B cell (primary cell): ENCODE measurements at regions not wholly inside any gene's neighbourhood (a gene's known extent, or its start where the extent isn't known, plus 50 kb on each side); places are given as distances from the start of the nearest gene placed in this dataset.

Source experiments
- ATAC-seq: fragments of 200-7000 bp; cut with Tn5 transposase; one replicate; pipeline ENCODE4 v1.10.0; 2021; ENCODE audit warnings: low read depth, mild to moderate bottlenecking, moderate number of reproducible peaks, moderate library complexity
- CTCF ChIA-PET: fragments of 350-600 bp; sonication (Branson Sonifier 250); formaldehyde crosslinking; loops from one replicate; lab custom pipeline; 2021; ENCODE audit warnings: antibody characterized with exemption, inconsistent platforms; lab: Charles Lee
- POLR2A ChIA-PET: fragments of 350-600 bp; sonication (Branson Sonifier 250); formaldehyde crosslinking; loops from one replicate; lab custom pipeline; 2021; ENCODE audit warnings: antibody characterized with exemption; lab: Charles Lee
- DNase-seq: peaks from one replicate; pipeline ENCODE4 v3.0.0; 2013
- H2AFZ ChIP-seq: 2 replicates; pipeline ENCODE4 v1.6.1; 2012; ENCODE audit warnings: mild to moderate bottlenecking, low read depth, low read length; ENCODE audit not compliant: insufficient read depth, poor library complexity, severe bottlenecking
- H3K27ac ChIP-seq, 2 donors: 1 replicate in 1 of 2; 2 replicates in 1 of 2; pipeline ENCODE4 v1.5.1; 2012 to 2013; ENCODE audit warnings: low read length in 2 of 2, mild to moderate bottlenecking in 2 of 2, moderate library complexity in 1 of 2
- H3K27me3 ChIP-seq, 4 experiments: fragments of 200-600 bp in 1 of 4; sonication (generic) in 1 of 4; replicated peaks in 1 of 4; 1 replicate in 2 of 4; 2 replicates in 2 of 4; pipeline versions ENCODE4 v1.6.1 to v1.7.0; 2013 to 2016; ENCODE audit warnings: low read length in 3 of 4, mild to moderate bottlenecking in 2 of 4, mixed read lengths in 1 of 4, moderate library complexity in 1 of 4; ENCODE audit not compliant: insufficient read depth in 4 of 4, control insufficient read depth in 3 of 4; ENCODE audit errors: control extremely low read depth in 1 of 4
- H3K36me3 ChIP-seq, 2 experiments: replicated peaks in 1 of 2; 1 replicate in 1 of 2; 2 replicates in 1 of 2; pipeline versions ENCODE4 v1.6.1 to v1.7.1; 2013; ENCODE audit warnings: low read length in 1 of 2; ENCODE audit not compliant: insufficient read depth in 2 of 2, control insufficient read depth in 1 of 2; ENCODE audit errors: control extremely low read depth in 1 of 2, extremely low read depth in 1 of 2
- H3K4me1 ChIP-seq, 2 donors: fragments of 200-600 bp in 1 of 2; sonication (generic) in 1 of 2; 1 replicate in 1 of 2; 2 replicates in 1 of 2; pipeline versions ENCODE4 v1.5.1 to v1.6.1; 2013 to 2017; ENCODE audit warnings: low read length in 2 of 2; ENCODE audit not compliant: control insufficient read depth in 2 of 2, insufficient read depth in 2 of 2
- H3K4me2 ChIP-seq: replicated peaks from 2 replicates; pipeline ENCODE3; 2012; ENCODE audit warnings: mild to moderate bottlenecking, low read depth, low read length; ENCODE audit not compliant: poor library complexity, severe bottlenecking
- H3K4me3 ChIP-seq, 5 experiments: fragments of 200-600 bp in 1 of 5; sonication (generic) in 1 of 5; 1 replicate in 3 of 5; 2 replicates in 2 of 5; pipeline versions ENCODE4 v1.5.1 to v1.7.0; 2011 to 2016; ENCODE audit warnings: low read length in 4 of 5, mild to moderate bottlenecking in 4 of 5, low read depth in 2 of 5, control low read depth in 1 of 5, moderate library complexity in 1 of 5; ENCODE audit not compliant: insufficient read depth in 1 of 5; ENCODE audit errors: control extremely low read depth in 1 of 5, extremely low read depth in 1 of 5
- H3K79me2 ChIP-seq: fragments of 200-600 bp; sonication (generic); one replicate; pipeline ENCODE4 v1.6.0; 2016; ENCODE audit warnings: low read length; ENCODE audit not compliant: control insufficient read depth, insufficient read depth
- H3K9ac ChIP-seq: fragments of 200-600 bp; sonication (generic); 2 replicates; pipeline ENCODE4 v1.6.1; 2017; ENCODE audit warnings: mild to moderate bottlenecking, low read length, moderate library complexity
- H3K9me3 ChIP-seq, 3 donors: one replicate each; pipeline versions ENCODE4 v1.6.1 to v1.7.1; 2013; ENCODE audit warnings: low read length in 2 of 3; ENCODE audit not compliant: control insufficient read depth in 2 of 3, insufficient read depth in 1 of 3; ENCODE audit errors: control extremely low read depth in 1 of 3
- H4K20me1 ChIP-seq: 2 replicates; pipeline ENCODE4 v1.6.0; 2012; ENCODE audit warnings: mild to moderate bottlenecking, low read length; ENCODE audit not compliant: insufficient read depth, control insufficient read depth, poor library complexity, severe bottlenecking
- H3K27ac Mint-ChIP-seq: one replicate; pipeline ENCODE4 v1.8.0; 2021; ENCODE audit warnings: mixed read lengths
- H3K27me3 Mint-ChIP-seq: one replicate; pipeline ENCODE4 v1.8.0; 2021; ENCODE audit warnings: mixed read lengths
- H3K4me1 Mint-ChIP-seq: one replicate; pipeline ENCODE4 v1.8.0; 2021; ENCODE audit warnings: mixed read lengths
- H3K4me3 Mint-ChIP-seq: one replicate; pipeline ENCODE4 v1.8.0; 2021; ENCODE audit warnings: mixed read lengths
- H3K9me3 Mint-ChIP-seq: one replicate; pipeline ENCODE4 v1.8.0; 2022; ENCODE audit warnings: mixed read lengths; ENCODE audit not compliant: insufficient read depth
- CTCF ChIP-seq: fragments of 200-600 bp; IDR thresholded peaks from one replicate; pipeline ENCODE4 v1.8.0; 2022; ENCODE audit warnings: antibody characterized with exemption, mild to moderate bottlenecking
- EZH2 ChIP-seq: IDR thresholded peaks from 2 replicates; pipeline ENCODE4 v1.6.1; 2012; ENCODE audit warnings: borderline replicate concordance, low read depth, mild to moderate bottlenecking, moderate library complexity, low read length; ENCODE audit not compliant: insufficient read depth, poor library complexity, severe bottlenecking
- WGBS: methylation state at CpG from one replicate; pipeline ENCODE4 v1.1.5; 2013; ENCODE audit warnings: missing lambda C conversion rate; ENCODE audit not compliant: insufficient coverage; 5-methylcytosine and 5-hydroxymethylcytosine counted together
- intact Hi-C: fragments of 100-400 bp; cut with micrococcal nuclease; formaldehyde crosslinking; loops from one replicate; pipeline ENCODE4 v1.10.0; 2022

DNA sequence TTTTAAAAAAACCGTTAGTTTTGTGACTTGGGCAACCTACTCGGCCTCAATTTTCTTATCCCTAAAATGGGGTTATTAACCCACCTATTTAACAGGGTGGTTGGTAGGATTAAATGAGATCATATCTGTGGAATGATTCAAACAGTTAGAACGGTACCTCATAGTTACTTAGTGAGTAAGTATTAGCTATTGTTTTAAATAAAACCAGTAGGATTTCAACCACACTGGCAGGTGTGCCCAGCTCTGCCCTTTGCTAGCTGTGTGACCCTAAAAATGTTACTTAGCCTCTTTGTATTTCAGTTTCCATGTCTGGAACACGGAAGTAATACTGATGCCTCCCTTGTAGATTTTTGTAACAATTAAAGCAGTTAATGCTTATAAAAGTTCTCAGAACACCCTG is 225.8 kb upstream of the SPRY1 start:
- Histone ChIP-seq H3K4me1 (no peaks in the 10 kb centered on the region), H4K20me1 (no peaks in the 10 kb centered on the region), H2AFZ (no peak overlapping the region), H3K9me3 (no peaks in the 10 kb centered on the region), H3K27me3 (no peaks in the 10 kb centered on the region), H3K4me2 (no peak overlapping the region), H3K4me3 (no peak overlapping the region), H3K27ac (no peak overlapping the region), H3K36me3 (no peaks in the 10 kb centered on the region), H3K9ac (no peak overlapping the region), H3K79me2 (no peaks in the 10 kb centered on the region)
- no peak for ATAC-seq
- no CpG with 5 or more reads among the region's 4 CpGs for WGBS
- TF ChIP-seq CTCF: no peak
- no peak for TF ChIP-seq EZH2
- DNase-seq: no peak
- ChIA-PET POLR2A (no interaction called here), CTCF (no interaction called here)
- no peaks in the 10 kb centered on the region for H3K9me3 Mint-ChIP-seq
- intact Hi-C loops: no loop called here
- H3K4me1 Mint-ChIP-seq: no peaks in the 10 kb centered on the region
- no peak overlapping the region for H3K27ac Mint-ChIP-seq
- H3K4me3 Mint-ChIP-seq: no peak overlapping the region
- no peaks in the 10 kb centered on the region for H3K27me3 Mint-ChIP-seq

- Histone ChIP-seq H4K20me1 (no peaks in the 10 kb centered on the region), H3K27me3 (no peaks in the 10 kb centered on the region), H3K4me1 (no peaks in the 10 kb centered on the region), H3K79me2 (no peaks in the 10 kb centered on the region), H3K9me3 (no peaks in the 10 kb centered on the region), H3K36me3 (no peaks in the 10 kb centered on the region), H2AFZ (no peak overlapping the region), H3K9ac (no peak overlapping the region), H3K4me2 (no peak overlapping the region), H3K27ac (no peak overlapping the region), H3K4me3 (no peak overlapping the region)
- Mint-ChIP-seq H3K27ac (no peak overlapping the region), H3K4me3 (no peak overlapping the region), H3K9me3 (no peaks in the 10 kb centered on the region), H3K27me3 (no peaks in the 10 kb centered on the region), H3K4me1 (no peaks in the 10 kb centered on the region)
- no CpG with 5 or more reads among the region's 2 CpGs for WGBS
- POLR2A ChIA-PET: no interaction called here
- no peak for TF ChIP-seq EZH2
- no peak for TF ChIP-seq CTCF
- CTCF ChIA-PET: no interaction called here
- ATAC-seq (no peak), DNase-seq (no peak)
- intact Hi-C loops: no loop called here
Measured at GRCh38 chr4:123176605-123177004, 220.0 kb upstream of the SPRY1 start.
